ENCODE measurements at regions not wholly inside any gene's neighbourhood (a gene's known extent, or its start where the extent isn't known, plus 50 kb on each side); places are given as distances from the start of the nearest gene placed in this dataset.

DNA sequence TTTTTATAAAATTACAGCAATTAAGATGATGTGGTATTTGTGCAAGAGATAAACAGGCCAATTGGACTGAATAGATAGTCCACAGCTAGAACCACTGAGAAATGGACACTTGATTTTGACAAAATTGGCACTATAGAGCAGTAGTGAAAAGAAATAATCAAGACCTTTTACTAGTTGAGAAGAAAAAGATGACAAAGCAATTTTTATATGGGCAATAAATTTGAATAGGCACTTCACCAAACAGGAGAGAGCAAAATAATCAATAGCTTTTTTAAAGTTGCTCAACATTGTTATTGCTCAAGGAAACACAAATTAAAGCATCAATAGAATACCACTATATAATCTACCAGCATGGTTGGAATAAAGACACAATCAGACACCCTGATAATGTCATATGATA, 193.5 kb upstream of the FTMT start:
- TF ChIP-seq CTCF (IDR thresholded peaks at IDR 0.05) (no peak), POLR2A (IDR thresholded peaks at IDR 0.05) (no peak)

All from thyroid gland (tissue), 4 donors.